ENCODE measurements at regions not wholly inside any gene's neighbourhood (a gene's known extent, or its start where the extent isn't known, plus 50 kb on each side); places are given as distances from the start of the nearest gene placed in this dataset.

- TF ChIP-seq, protein P1, sequence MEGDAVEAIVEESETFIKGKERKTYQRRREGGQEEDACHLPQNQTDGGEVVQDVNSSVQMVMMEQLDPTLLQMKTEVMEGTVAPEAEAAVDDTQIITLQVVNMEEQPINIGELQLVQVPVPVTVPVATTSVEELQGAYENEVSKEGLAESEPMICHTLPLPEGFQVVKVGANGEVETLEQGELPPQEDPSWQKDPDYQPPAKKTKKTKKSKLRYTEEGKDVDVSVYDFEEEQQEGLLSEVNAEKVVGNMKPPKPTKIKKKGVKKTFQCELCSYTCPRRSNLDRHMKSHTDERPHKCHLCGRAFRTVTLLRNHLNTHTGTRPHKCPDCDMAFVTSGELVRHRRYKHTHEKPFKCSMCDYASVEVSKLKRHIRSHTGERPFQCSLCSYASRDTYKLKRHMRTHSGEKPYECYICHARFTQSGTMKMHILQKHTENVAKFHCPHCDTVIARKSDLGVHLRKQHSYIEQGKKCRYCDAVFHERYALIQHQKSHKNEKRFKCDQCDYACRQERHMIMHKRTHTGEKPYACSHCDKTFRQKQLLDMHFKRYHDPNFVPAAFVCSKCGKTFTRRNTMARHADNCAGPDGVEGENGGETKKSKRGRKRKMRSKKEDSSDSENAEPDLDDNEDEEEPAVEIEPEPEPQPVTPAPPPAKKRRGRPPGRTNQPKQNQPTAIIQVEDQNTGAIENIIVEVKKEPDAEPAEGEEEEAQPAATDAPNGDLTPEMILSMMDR (IDR thresholded peaks at IDR 0.05; ENCODE audit: insufficient read depth, low read length), result no peak
- TF ChIP-seq SPI1 (IDR thresholded peaks at IDR 0.05; ENCODE audit: borderline replicate concordance, low read depth), result no peak
- TF ChIP-seq REST (IDR thresholded peaks at IDR 0.05; ENCODE audit: insufficient replicate concordance, low read depth), result no peak
These were observed 2392.8 kb upstream of the RAG2 start for GRCh38 chr11:38990841-38991240.

All from HL-60 (cell line).